OCI-M1 (cell line): ENCODE measurements at regions not wholly inside any gene's neighbourhood (a gene's known extent, or its start where the extent isn't known, plus 50 kb on each side); places are given as distances from the start of the nearest gene placed in this dataset.
A peak's percentile ranks its signal among the peaks of the same experiment; 100 is the strongest.
"Not testable (repeated sequence)": the region's sequence is repeated elsewhere in the genome, so short reads cannot be mapped to it uniquely, and the experiment has no call there.

Experiments
- DNase-seq: peaks from one replicate; lab custom pipeline; 2025; lab: John Stamatoyannopoulos, UW

GRCh38 chr5:87105577-87105976 lies 162.1 kb upstream of the RASA1 start:
- DNase-seq, result no peak

GRCh38 chr5:87109746-87110145 lies 157.9 kb upstream of the RASA1 start:
- DNase-seq, result peak; percentile 52

- DNase-seq, result no peak
These were observed 157.0 kb upstream of the RASA1 start for GRCh38 chr5:87110721-87111120.

GRCh38 chr5:87113861-87114260 lies 153.8 kb upstream of the RASA1 start:
- peak; percentile 52 for DNase-seq

- no peak for DNase-seq
These were observed 153.1 kb upstream of the RASA1 start for GRCh38 chr5:87114631-87115030.

GRCh38 chr5:87115839-87116364 lies 151.8 kb upstream of the RASA1 start:
- DNase-seq, result peak; percentile 95

GRCh38 chr5:87116825-87117512 lies 150.7 kb upstream of the RASA1 start:
- DNase-seq, result peak; percentile 51

- no peak for DNase-seq
These were observed 148.1 kb upstream of the RASA1 start for GRCh38 chr5:87119588-87119987.

GRCh38 chr5:87120518-87121303 lies 147.0 kb upstream of the RASA1 start:
- DNase-seq, result peak; percentile 28

- peak; percentile 52 for DNase-seq
These were observed 146.2 kb upstream of the RASA1 start for GRCh38 chr5:87121304-87122150.

GRCh38 chr5:87122151-87122977 lies 145.3 kb upstream of the RASA1 start:
- no peak for DNase-seq

GRCh38 chr5:87125766-87126165 lies 141.9 kb upstream of the RASA1 start:
- no peak for DNase-seq

- DNase-seq, result no peak
These were observed 140.8 kb upstream of the RASA1 start for GRCh38 chr5:87126869-87127268.

GRCh38 chr5:87127426-87127825 lies 140.3 kb upstream of the RASA1 start:
- DNase-seq, result no peak

- DNase-seq, result no peak
These were observed 139.6 kb upstream of the RASA1 start for GRCh38 chr5:87127956-87128687.

GRCh38 chr5:87129046-87129445 lies 138.6 kb upstream of the RASA1 start:
- DNase-seq, result no peak

- no peak for DNase-seq
These were observed 135.0 kb upstream of the RASA1 start for GRCh38 chr5:87132696-87133095.

- not testable (repeated sequence) for DNase-seq
These were observed 133.2 kb upstream of the RASA1 start for GRCh38 chr5:87134513-87134912.

GRCh38 chr5:87136096-87136495 lies 131.6 kb upstream of the RASA1 start:
- DNase-seq, result no peak

GRCh38 chr5:87136733-87137132 lies 130.9 kb upstream of the RASA1 start:
- no peak for DNase-seq

GRCh38 chr5:87137283-87137682 lies 130.4 kb upstream of the RASA1 start:
- no peak for DNase-seq
